ENCODE measurements at regions not wholly inside any gene's neighbourhood (a gene's known extent, or its start where the extent isn't known, plus 50 kb on each side); places are given as distances from the start of the nearest gene placed in this dataset.
A peak's percentile ranks its signal among the peaks of the same experiment; 100 is the strongest.

GRCh38 chr6:15008269-15008668 is 237.6 kb upstream of the JARID2 start:
- Histone ChIP-seq H3K4me1 (no peaks in the 10 kb centered on the region), H3K36me3 (ENCODE audit: insufficient read depth in 1 of 2, low read depth in 1 of 2) (no peaks in the 10 kb centered on the region), H3K27ac (no peak overlapping the region), H3K9me3 (no peaks in the 10 kb centered on the region), H3K4me3 (no peak overlapping the region), H3K27me3 (ENCODE audit: insufficient read depth in 3 of 3, low read length in 2 of 3) (no peaks in the 10 kb centered on the region)
- intact Hi-C loops (cut with DNase I), result no loop called here
- TF ChIP-seq CTCF (IDR thresholded peaks at IDR 0.05), result no peak
- ATAC-seq (no peak), DNase-seq (no peak)

- no peak for ATAC-seq
- intact Hi-C loops (cut with DNase I), result no loop called here
- WGBS, 3 donors, result 91 to 97% (median 96%) methylated on average over 1 of the region's 1 CpG
Observed at GRCh38 chr6:15014958-15015357, 230.9 kb upstream of the JARID2 start.

GRCh38 chr6:15016813-15017212 is 229.1 kb upstream of the JARID2 start:
- no peaks in the 10 kb centered on the region for H3K27me3 ChIP-seq (ENCODE audit: insufficient read depth in 3 of 3, low read length in 2 of 3)
- intact Hi-C loops (cut with DNase I), result no loop called here
- no peak overlapping the region for H3K4me3 ChIP-seq
- ATAC-seq (peak in 1 of 4 donors; percentile 46), DNase-seq (no peak)
- no peak overlapping the region for H3K27ac ChIP-seq
- no peak for TF ChIP-seq CTCF (IDR thresholded peaks at IDR 0.05)
- no peaks in the 10 kb centered on the region for H3K9me3 ChIP-seq
- H3K36me3 ChIP-seq (ENCODE audit: insufficient read depth in 1 of 2, low read depth in 1 of 2), result no peaks in the 10 kb centered on the region
- 66 to 77% (median 70%) methylated on average over 6 of the region's 6 CpGs for WGBS, 3 donors
- H3K4me1 ChIP-seq, result no peaks in the 10 kb centered on the region

More at GRCh38 chr6:15014958-15015357, 230.9 kb upstream of the JARID2 start:
- no peak overlapping the region for H3K4me3 ChIP-seq
- no peaks in the 10 kb centered on the region for H3K27me3 ChIP-seq (ENCODE audit: insufficient read depth in 3 of 3, low read length in 2 of 3)
- no peak for TF ChIP-seq CTCF (IDR thresholded peaks at IDR 0.05)
- H3K36me3 ChIP-seq (ENCODE audit: insufficient read depth in 1 of 2, low read depth in 1 of 2), result no peaks in the 10 kb centered on the region
- no peak overlapping the region for H3K27ac ChIP-seq
- H3K4me1 ChIP-seq, result no peaks in the 10 kb centered on the region
- H3K9me3 ChIP-seq, result no peaks in the 10 kb centered on the region
- no peak for DNase-seq

GRCh38 chr6:15017261-15017660 is 228.6 kb upstream of the JARID2 start:
- no peak overlapping the region for H3K27ac ChIP-seq
- 24 to 47% (median 30%) methylated on average over 11 of the region's 11 CpGs for WGBS, 3 donors
- no peaks in the 10 kb centered on the region for H3K9me3 ChIP-seq
- intact Hi-C loops (cut with DNase I), result no loop called here
- ATAC-seq, result peak in 3 of 4 donors; percentile 71 to 88 (median 78)
- peak overlapping the region; percentile 9 for H3K4me3 ChIP-seq
- TF ChIP-seq CTCF (IDR thresholded peaks at IDR 0.05), result no peak
- H3K4me1 ChIP-seq, result no peaks in the 10 kb centered on the region
- no peaks in the 10 kb centered on the region for H3K36me3 ChIP-seq (ENCODE audit: insufficient read depth in 1 of 2, low read depth in 1 of 2)
- peak in 1 of 2 donors; percentile 53 for DNase-seq
- no peaks in the 10 kb centered on the region for H3K27me3 ChIP-seq (ENCODE audit: insufficient read depth in 3 of 3, low read length in 2 of 3)

GRCh38 chr6:15017803-15018202 is 228.1 kb upstream of the JARID2 start:
- DNase-seq (no peak), ATAC-seq (peak in 1 of 4 donors; percentile 19)
- 96 to 98% (median 96%) methylated on average over 9 of the region's 9 CpGs for WGBS, 3 donors
- Histone ChIP-seq H3K27ac (no peak overlapping the region), H3K4me3 (no peak overlapping the region), H3K36me3 (ENCODE audit: insufficient read depth in 1 of 2, low read depth in 1 of 2) (no peaks in the 10 kb centered on the region), H3K27me3 (ENCODE audit: insufficient read depth in 3 of 3, low read length in 2 of 3) (no peaks in the 10 kb centered on the region), H3K4me1 (no peaks in the 10 kb centered on the region), H3K9me3 (no peaks in the 10 kb centered on the region)
- TF ChIP-seq CTCF (IDR thresholded peaks at IDR 0.05), result no peak
- intact Hi-C loops (cut with DNase I), result no loop called here
